ENCODE measurements at regions not wholly inside any gene's neighbourhood (a gene's known extent, or its start where the extent isn't known, plus 50 kb on each side); places are given as distances from the start of the nearest gene placed in this dataset.

GRCh38 chr22:48898524-48899250, 929.0 kb downstream of the BRD1 start:
- no peak for TF ChIP-seq CTCF (IDR thresholded peaks at IDR 0.05; ENCODE audit: insufficient read depth, low read length)
- TF ChIP-seq GABPA (IDR thresholded peaks at IDR 0.05; ENCODE audit: low read depth) = no peak
- no peak for TF ChIP-seq REST (IDR thresholded peaks at IDR 0.05; ENCODE audit: insufficient replicate concordance, low read depth)
- no peak for TF ChIP-seq SPI1 (IDR thresholded peaks at IDR 0.05; ENCODE audit: borderline replicate concordance, low read depth)
- TF ChIP-seq POLR2AphosphoS5 (IDR thresholded peaks at IDR 0.05; ENCODE audit: low read depth) = no peak
- no peaks in the 10 kb centered on the region for H3K27me3 ChIP-seq (ENCODE audit: insufficient read depth, poor library complexity, severe bottlenecking)
- DNase-seq (ENCODE audit: low read depth in 1 of 2, low spot score in 1 of 2) = no peak
- H3K27ac ChIP-seq (replicated peaks) = no peak overlapping the region
- H3K4me3 ChIP-seq (replicated peaks; ENCODE audit: insufficient read depth, low read length) = no peak overlapping the region

- H3K27ac ChIP-seq (replicated peaks) = no peak overlapping the region
- H3K4me3 ChIP-seq (replicated peaks; ENCODE audit: insufficient read depth, low read length) = no peak overlapping the region
- H3K27me3 ChIP-seq (ENCODE audit: insufficient read depth, poor library complexity, severe bottlenecking) = no peaks in the 10 kb centered on the region
- no peak for DNase-seq (ENCODE audit: low read depth in 1 of 2, low spot score in 1 of 2)
- TF ChIP-seq REST (IDR thresholded peaks at IDR 0.05; ENCODE audit: insufficient replicate concordance, low read depth) = no peak
- no peak for TF ChIP-seq GABPA (IDR thresholded peaks at IDR 0.05; ENCODE audit: low read depth)
- TF ChIP-seq SPI1 (IDR thresholded peaks at IDR 0.05; ENCODE audit: borderline replicate concordance, low read depth) = no peak
- TF ChIP-seq POLR2AphosphoS5 (IDR thresholded peaks at IDR 0.05; ENCODE audit: low read depth) = no peak
- no peak for TF ChIP-seq CTCF (IDR thresholded peaks at IDR 0.05; ENCODE audit: insufficient read depth, low read length)
These were observed 929.9 kb downstream of the BRD1 start for GRCh38 chr22:48897645-48898370.

- no peak overlapping the region for H3K4me3 ChIP-seq (replicated peaks; ENCODE audit: insufficient read depth, low read length)
- no peaks in the 10 kb centered on the region for H3K27me3 ChIP-seq (ENCODE audit: insufficient read depth, poor library complexity, severe bottlenecking)
- TF ChIP-seq GABPA (IDR thresholded peaks at IDR 0.05; ENCODE audit: low read depth) (no peak), CTCF (IDR thresholded peaks at IDR 0.05; ENCODE audit: insufficient read depth, low read length) (no peak), SPI1 (IDR thresholded peaks at IDR 0.05; ENCODE audit: borderline replicate concordance, low read depth) (no peak), POLR2AphosphoS5 (IDR thresholded peaks at IDR 0.05; ENCODE audit: low read depth) (no peak), REST (IDR thresholded peaks at IDR 0.05; ENCODE audit: insufficient replicate concordance, low read depth) (no peak)
- no peak overlapping the region for H3K27ac ChIP-seq (replicated peaks)
- no peak for DNase-seq (ENCODE audit: low read depth in 1 of 2, low spot score in 1 of 2)
These were observed 930.7 kb downstream of the BRD1 start for GRCh38 chr22:48896766-48897644.

Measured in HL-60 (cell line).